Prostate gland (tissue), 2 donors: ENCODE measurements at regions not wholly inside any gene's neighbourhood (a gene's known extent, or its start where the extent isn't known, plus 50 kb on each side); places are given as distances from the start of the nearest gene placed in this dataset.

Source experiments
- CTCF ChIP-seq, 4 experiments: fragments of 200-600 bp in 2 of 4; fragments of 450-650 bp in 2 of 4; sonication (generic) in 2 of 4; IDR thresholded peaks; 1 replicate in 3 of 4; 2 replicates in 1 of 4; pipeline ENCODE4 v1.5.1; 2016 to 2019; ENCODE audit warnings: antibody characterized with exemption in 4 of 4, mild to moderate bottlenecking in 2 of 4, moderate library complexity in 2 of 4
- POLR2AphosphoS5 ChIP-seq: sonication (generic); formaldehyde crosslinking; IDR thresholded peaks from one replicate; pipeline ENCODE4 v1.6.1; 2017; ENCODE audit warnings: antibody characterized with exemption

- TF ChIP-seq CTCF (IDR thresholded peaks at IDR 0.05) (no peak), POLR2AphosphoS5 (no peak)
Observed at GRCh38 chr10:78513330-78513729, 479.7 kb downstream of the RPS24 start.
